ENCODE measurements at regions not wholly inside any gene's neighbourhood (a gene's known extent, or its start where the extent isn't known, plus 50 kb on each side); places are given as distances from the start of the nearest gene placed in this dataset.

DNA sequence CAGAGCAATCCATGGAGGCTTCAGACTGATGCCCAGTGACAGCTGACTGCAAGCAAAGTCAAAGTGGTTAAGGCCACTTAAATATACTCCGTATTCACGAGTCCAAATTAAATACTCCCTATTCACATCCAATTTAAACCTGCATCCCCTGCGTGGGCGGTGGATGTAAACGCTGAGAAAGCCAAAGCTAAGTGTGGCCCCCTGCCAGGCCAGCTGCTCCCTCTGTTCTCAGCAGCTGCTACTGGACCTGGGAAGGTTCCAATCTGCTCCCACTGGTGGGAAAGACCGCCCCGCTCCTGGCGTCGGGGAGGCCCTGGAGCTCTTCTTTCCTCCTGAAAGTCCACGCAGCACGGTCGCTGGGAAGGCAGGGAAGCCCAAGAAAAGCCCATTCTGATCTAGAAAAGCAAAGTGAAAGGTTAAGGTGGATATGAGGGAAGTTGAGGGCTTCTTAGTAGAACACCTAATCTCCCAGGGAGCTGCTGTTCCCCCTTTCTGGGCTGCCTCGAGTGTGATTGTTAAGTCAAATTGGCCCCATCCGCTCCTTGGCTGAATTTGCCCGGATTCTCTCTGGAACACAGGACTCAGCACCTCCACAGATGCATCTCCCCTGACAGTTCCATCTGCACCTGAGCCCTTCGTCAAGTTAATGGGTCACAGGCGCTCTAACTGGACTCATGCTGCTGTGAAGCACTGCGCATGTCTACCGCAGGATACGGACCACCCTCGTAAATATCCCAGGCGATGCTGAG, 205.5 kb downstream of the USP12 start:
- DNase-seq (ENCODE audit: low read depth), result no peak

DNA sequence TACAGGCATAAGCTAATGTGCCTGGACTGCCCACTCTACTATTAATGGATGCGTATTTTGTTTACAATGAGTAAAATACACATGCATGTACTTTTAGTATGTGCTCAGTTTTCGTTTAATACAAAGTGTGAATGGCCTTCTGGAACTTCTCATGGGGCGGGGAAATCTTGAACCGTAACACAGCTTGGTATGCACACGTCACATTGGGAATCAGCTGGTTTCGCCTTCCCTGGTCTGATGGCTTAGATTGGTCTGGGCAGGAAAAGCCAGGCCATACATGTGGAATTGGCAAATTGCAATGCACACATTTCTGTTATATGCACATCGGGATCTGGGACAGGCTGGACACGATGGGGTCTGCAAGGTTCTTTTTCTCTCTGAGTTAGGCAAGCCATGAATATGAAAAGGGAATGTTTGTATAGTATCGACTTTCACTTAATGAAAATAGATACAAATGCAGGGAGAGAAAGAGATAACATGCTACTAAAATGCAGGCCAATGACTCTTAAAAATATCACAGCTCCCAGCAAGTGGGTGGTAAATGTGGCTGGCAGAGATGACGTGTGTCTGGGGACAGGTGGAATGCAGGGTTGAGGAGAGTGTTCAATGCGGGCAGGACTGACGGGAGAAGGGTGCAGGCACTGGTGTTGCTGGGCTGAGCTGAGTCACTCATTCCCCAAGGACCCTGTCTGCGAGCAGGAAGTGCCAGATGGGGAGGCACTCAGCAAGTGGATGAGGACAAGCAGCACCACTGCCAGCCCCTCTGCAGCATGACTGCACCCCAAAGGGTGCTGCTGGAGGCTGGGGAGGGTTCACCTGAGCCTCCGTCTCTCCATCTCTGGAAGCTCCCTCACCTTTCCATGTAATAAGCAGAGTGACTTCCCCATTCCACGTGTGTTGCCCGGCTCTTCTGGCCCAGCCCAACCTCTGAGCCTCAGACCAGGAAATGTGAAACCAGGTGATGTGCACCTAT, 204.0 kb upstream of the GPR12 start:
- no peak for DNase-seq (ENCODE audit: low read depth)

DNA sequence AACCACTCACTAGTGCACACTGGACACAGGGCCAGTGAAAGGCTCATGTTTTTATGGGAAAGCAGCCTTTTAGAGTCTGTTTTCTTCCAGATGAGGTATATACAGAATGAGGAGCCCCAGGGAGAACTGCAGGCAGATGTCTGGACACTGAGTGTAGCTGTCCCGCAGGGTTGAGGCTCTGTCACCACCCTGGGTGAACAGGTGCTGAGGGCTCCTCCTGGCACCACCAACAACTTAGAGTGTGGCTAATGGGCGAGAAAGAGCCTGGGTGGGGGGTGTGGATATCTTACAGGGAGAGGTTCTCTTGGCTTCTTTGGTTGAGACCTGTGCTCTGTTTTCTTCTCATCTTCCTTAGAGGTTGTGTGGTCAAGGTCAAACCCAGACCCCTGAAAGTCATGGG, 202.1 kb upstream of the GPR12 start:
- no peak for DNase-seq (ENCODE audit: low read depth)

DNA sequence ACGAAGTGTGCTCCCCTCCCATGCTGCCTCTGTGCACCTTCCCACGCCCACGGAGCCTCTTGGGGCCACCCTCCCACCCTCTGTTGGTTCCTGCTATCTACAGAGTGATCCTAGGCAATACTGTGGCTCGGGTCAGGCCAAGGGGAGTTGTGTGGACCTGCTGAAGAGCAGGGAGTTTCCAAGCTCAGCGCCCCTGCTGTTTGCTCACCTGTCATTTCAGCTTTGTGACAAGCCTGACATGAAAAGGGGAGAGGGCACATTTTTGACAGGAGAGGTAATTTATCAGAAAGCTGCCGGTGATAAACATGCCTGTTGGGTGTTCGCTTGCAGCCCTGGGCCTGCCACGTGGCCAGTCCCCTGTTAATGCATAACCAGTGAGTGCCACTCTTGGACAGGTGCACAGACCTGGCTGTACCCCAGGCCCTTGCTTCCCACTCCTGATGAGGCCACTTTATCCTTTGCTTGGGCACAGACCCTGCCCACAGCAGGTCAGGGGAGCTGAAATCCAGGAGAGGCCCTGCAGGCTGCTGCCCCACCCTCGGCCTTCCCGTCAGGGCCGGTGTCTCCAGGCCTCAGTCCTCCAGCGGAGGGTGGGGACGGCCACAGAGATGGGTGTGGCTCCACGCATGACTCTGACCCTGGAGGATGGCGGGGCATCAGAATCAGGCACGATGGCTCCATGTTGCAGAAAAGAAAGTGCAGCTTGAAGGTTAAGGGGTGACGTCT, 201.5 kb upstream of the GPR12 start:
- no peak for DNase-seq (ENCODE audit: low read depth)

DNA sequence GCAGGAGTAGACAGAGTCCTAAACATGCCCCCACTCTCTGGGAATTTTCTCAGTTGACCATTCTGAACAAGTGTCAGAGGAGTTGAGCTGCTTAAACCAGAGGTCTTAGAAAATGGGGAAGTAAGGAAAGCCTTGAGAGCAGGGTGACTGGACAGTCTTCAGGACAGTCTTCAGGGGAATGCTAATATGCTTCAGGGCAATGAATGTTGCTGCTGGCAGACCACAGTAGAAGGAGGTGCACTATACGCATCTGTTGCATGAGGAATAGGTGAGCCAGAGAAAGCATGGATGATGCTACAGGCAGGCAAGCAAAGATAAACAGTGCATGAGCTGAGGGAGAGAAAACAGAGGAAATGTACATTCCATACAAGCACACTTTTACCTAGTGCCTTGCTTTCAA, 196.6 kb upstream of the GPR12 start:
- no peak for DNase-seq (ENCODE audit: low read depth)

DNA sequence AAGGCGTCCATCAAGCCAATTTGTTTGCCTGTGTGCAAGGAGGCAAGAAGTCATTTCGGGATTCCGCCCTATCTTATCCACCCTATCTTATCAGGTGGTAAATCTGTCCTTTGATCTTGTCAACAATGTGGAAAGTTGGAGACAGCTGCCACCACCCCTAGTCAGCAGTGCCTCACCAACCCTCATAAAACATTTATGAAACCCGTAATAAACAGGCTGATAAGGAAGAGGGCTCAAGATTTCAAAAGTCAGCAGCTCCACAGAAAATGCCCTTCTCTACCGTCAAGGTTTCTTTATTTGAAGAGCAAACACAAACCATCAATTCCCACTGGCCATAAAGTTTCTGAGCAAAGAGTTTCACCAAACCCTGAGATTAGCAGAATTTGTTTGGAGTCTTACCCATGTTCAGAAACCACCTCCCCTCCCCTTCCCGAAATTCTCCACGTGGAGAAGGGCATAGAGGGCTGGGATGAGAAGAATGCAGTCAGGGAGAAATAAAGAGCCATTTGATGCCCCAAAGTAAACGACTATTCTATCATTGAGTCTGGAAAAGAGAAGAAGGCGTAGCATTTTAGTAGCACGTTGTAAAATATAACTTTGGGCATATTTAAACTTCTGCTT, 196.0 kb upstream of the GPR12 start:
- DNase-seq (ENCODE audit: low read depth), result no peak

DNA sequence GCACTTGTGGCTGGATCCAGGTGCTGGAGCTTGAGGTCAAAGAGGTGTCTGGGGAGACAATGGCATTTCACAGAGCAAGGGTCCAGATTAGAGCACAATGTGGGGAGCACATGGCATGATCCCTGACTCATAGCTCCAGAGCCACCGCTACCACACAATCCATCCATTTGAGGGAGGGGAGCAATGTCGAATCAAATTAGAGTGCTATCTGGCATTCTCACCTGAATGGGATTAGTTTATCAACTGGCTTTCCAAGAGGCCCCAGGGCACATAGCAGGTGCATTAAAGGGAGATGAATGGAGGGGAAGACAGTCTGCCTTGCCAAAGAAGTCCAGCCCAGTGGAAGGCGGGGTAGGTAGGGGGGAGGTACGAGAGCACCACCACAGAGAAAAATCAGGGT, 194.4 kb upstream of the GPR12 start:
- DNase-seq (ENCODE audit: low read depth), result no peak

DNA sequence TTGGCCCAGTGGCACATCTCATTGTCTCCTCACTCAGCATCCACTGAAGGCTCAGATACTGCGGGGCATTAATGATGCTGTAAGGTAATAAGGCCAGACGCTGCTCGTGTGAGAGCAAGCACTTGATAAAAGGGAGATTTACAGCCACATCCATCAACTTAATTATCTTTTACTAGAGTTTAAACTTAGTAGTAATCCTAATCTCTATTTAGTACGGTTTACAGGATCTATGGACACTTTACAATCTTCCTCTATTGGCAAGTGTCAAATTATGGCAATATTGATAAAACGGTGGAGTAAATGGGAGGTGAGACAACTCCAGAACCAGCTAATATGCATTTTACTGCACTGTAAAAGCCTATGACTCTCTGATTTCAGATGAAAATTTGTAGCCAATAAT, 192.7 kb upstream of the GPR12 start:
- no peak for DNase-seq (ENCODE audit: low read depth)

DNA sequence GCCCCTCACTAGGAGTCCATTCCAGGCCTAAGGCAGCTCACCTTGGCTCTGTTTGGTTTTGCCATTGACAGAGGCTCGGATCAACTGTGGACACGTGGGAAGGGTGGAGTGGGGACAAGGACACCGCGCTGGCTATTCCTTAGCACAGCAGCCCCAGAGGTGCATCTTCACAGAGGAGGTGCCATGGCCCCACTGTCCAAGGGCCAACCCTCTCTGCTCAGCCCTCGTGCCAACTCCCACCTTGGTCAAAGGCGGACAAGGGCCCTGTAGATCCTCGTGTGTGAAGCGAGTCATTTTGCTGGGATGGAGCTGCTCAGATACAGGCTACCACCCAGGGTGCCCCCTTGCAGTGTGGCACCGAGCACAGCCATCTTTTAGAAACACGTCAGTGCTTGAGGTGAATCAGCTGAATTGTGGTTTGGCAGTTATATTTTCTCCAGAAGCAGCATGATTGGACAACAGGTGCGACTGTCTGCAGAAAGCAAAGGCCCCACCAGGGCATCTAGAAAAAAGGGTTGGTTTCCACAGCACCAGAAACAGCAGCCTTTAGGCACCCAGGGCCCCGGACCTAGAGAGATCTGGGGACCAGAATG, 192.1 kb upstream of the GPR12 start:
- no peak for DNase-seq (ENCODE audit: low read depth)

DNA sequence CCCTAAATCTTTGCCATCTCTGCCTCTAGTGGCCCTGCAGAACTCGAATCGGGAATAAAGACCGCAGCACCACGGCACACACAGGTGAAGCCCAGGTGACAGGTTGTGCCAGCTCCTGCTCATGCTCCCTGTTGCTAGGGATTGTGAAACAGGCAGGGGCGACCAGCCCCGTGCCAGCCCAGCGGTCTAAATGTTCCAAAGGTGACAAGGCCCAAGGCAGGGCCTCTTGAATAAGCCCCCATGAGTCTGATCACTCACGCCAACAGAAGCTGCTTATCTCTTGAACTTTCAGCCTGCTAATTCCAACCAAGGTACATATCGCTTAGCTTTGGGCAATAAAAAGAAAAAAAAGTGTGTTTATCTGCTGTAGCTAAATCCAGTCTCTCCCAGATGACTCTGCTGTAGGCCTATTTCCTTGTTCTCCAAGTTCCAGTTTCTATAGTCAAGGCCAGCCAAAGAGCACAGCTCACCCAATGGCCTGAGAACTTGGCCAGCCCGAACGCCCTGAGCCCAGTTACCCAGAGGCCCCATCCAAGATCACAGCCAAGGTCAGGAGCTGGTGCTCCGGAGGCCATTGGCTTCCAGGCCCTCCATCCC, 191.1 kb upstream of the GPR12 start:
- no peak for DNase-seq (ENCODE audit: low read depth)

DNA sequence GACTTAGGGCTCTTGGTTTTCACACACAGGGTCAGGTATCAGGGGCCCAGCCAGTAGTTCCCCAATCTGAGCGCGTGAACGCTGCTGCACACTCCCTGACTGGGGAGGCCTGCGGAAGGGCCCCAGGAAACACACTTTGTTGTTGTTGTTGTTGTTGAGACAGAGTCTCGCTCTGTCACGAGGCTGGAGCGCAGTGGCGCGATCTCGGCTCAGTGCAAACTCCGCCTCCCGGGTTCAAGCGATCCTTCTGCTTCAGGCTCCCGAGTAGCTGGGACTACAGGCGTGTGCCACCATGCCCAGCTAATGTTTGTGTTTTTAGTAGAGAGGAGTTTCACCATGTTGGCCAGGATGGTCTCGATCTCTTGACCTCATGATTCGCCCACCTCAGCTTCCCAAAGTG, 190.4 kb upstream of the GPR12 start:
- DNase-seq (ENCODE audit: low read depth), result no peak

DNA sequence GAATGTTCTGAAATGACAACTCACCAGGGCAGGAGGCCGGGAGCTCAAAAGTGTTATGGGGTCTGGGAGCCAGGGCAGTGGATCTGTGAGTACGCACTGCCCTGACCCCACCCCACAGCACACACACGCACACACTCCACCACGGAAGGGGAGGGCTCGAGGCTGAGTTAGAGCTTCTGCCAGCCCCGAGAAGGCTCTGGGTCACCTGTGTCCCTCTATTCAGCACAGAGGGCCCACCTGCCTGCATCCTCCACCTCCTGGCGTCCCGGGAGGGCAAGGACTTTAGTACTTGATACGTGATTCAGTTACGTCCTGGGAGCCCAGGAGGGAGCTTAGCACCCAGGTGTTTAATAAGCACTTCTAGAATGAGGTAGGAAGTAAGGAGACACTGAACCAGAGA, 190.0 kb upstream of the GPR12 start:
- DNase-seq (ENCODE audit: low read depth), result no peak

DNA sequence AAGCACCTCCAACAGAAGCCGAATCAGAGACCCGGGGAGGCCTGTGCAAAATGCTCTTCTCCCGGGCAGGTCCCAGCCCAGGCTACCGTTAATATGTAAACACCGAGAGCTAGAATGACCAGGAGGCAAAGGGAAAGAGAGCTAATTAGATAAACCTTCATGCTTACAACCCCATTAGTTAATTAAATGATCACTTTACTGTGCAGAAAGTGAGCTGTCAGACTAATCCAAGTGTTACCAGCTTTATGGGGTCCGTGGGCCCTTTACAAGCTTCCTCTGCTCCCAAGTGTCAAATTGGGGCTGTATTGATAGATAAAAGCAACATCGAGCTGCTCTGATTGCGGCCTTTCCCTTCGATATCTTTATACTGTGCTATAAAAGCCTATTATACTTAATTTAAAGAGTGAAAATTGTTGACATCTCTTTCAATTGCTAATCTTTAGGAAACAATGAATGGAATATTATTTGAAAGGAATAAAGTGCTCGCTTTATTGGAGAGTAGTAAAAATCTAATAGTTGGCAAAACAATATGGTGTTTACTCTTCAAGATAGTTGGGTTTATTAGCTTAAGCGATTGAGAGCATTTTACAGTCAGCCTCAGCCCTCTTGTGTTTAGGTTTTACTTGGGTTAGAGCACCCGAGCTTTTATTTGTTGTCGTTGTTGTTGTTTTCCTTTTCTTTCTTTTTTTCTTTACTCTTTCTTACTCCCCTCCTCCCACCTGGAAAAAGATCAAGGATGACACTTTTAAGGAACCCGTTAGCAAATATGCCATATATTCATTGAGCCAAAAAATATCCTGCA, 189.3 kb upstream of the GPR12 start:
- DNase-seq (ENCODE audit: low read depth), result no peak

DNA sequence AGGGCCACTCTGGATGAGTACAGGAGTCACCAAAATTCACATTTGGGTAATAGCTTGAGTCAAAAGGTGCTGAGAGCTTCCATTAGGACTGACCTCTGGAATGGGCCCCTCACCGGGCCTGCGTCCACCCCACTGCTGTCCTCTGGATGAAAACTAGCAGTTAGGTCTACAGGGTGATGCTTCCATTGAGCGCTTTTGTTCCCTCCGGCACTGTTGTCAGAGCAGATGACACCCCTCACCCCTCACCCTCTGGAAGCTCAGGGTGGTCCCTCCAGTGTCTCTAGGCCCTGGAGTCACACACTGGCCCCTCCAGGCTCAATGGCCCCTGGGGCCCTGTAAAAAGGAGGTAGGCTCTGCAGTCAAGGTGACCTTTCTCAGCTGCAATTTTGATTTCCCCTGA, 187.8 kb upstream of the GPR12 start:
- no peak for DNase-seq (ENCODE audit: low read depth)

DNA sequence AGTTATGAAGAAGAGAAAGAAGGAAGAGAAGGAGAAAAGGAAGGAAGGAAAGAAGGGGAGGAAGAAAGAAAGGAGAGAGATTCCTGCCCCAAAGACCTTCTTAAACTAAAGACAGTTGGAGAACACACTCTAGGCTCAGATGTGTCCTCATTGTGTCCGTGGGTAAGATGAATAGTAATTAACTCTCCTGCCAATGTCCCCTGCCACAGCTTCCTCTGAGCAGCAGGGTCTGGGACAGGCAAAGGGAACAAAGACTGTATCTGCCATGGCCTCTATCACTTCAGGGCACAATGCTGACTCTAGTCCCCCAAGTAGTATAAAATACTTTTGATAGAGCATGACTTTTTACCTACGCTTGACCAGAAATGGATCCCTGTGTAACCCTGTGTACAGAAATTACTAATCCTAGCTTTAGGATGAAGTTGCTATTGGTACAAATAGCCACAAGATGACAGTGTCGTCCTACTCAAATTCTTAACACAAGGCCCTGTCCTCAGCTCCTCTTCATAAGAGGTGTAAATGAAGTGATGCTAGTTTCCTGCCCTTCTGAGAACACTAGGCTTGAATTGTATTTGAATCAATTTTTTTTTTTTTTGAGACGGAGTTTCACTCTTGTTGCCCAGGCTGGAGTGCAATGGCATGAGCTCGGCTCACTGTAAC, 186.2 kb upstream of the GPR12 start:
- DNase-seq (ENCODE audit: low read depth), result no peak

DNA sequence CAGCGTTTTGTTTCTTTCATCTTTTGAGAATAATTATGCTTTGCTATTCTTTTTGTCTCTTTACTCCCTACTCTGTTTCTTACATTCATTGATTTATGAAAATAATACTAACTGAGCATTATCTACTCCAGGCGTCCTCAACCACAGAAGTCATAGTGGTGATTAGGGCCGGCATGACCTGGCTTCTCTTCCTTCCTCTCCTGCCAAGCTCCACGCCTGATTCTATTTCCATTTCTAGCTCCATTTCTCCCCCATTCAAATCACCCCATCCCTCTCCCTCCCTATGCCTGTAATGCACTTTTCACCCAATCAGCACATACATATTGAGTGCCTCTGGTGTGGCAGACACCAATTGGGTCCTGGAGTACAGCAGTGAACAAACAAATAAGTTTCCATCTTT, 183.2 kb upstream of the GPR12 start:
- no peak for DNase-seq (ENCODE audit: low read depth)

DNA sequence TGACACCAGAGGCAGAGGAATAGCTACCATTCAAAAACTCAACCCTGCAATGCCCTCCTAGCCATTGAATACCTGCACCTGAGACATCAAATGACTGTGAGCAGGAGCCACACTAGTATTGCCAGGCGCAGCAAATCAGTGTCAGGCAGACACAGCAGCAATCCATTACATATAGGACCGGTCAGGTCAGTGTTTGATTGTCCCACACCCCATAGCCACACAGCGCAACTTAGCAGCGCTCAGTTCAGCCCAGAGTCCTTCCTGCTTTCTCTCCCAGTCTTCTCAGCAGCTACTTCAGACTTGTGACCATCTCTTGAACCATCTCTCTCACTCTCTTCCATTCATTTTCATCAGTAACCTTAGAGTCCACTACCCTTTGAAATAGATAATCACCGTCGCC, 181.6 kb upstream of the GPR12 start:
- no peak for DNase-seq (ENCODE audit: low read depth)

DNA sequence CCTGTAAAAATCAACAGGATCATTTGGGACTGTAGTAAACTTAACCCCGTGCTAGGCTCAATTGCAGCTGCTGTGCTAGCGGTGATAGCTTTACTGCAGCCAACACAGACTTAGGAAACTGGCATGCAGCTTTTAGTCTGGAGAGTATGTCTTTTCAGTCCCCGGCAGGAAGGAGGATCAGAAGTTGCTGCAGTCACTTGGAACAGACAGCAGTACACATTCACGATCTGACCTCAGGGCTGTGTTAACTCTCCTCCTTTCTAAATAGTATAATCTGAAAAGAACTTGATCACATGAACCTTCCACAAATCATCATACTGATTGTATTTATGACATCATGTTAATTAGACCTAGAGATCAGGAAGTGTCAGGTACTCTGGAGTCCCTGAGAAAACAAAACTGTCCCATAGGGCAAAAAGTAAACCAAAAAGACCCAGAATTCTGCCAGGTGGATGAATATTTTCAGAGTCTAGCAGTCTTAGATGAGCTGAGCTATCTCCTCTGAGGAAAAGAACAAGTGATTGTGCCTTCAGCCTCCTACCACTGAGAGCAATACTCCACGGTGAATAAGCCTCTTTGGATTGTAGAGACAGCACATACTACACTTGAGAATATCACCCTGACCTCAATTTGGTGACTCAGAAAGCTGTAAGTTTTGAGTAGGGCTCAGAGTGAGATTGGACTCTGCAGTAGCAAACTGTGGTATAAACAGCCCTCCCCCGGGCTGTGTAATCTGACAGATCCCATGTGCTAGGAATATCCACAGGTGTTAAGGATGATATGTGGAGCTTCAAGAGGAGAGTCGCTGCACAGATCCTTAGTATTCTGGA, 181.0 kb upstream of the GPR12 start:
- no peak for DNase-seq (ENCODE audit: low read depth)

DNA sequence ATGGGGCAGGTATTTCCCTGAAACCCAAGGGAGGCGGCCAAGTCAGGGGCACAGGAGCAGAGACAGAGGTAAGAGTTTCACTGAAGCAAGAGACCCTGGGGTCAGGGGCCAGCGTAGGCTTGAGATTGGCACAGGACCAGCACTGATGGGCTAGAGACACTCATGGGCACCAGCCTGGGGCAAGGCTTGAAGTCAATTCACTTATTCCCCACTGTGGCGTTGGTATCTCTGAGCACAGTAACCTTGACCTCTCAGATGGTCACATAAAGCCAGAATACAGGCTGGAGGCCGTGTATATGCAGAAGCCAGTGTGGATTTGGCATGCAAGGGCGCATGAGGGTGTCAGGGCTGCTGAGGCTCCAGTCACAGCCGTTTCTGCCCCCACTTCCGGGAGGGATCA, 173.5 kb upstream of the GPR12 start:
- DNase-seq (ENCODE audit: low read depth), result no peak

All from stimulated activated CD8-positive, alpha-beta memory T cell treated with anti-CD3 and anti-CD28 coated beads, Interleukin-12 subunit alpha, Interleukin-12 subunit beta, amount 100 ng/mL, for 4 hours (primary cell).